ENCODE measurements at regions not wholly inside any gene's neighbourhood (a gene's known extent, or its start where the extent isn't known, plus 50 kb on each side); places are given as distances from the start of the nearest gene placed in this dataset.

GRCh38 chr2:149920389-149920788 lies 332.8 kb upstream of the MMADHC start:
- TF ChIP-seq, protein P1, sequence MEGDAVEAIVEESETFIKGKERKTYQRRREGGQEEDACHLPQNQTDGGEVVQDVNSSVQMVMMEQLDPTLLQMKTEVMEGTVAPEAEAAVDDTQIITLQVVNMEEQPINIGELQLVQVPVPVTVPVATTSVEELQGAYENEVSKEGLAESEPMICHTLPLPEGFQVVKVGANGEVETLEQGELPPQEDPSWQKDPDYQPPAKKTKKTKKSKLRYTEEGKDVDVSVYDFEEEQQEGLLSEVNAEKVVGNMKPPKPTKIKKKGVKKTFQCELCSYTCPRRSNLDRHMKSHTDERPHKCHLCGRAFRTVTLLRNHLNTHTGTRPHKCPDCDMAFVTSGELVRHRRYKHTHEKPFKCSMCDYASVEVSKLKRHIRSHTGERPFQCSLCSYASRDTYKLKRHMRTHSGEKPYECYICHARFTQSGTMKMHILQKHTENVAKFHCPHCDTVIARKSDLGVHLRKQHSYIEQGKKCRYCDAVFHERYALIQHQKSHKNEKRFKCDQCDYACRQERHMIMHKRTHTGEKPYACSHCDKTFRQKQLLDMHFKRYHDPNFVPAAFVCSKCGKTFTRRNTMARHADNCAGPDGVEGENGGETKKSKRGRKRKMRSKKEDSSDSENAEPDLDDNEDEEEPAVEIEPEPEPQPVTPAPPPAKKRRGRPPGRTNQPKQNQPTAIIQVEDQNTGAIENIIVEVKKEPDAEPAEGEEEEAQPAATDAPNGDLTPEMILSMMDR (IDR thresholded peaks at IDR 0.05): no peak
- no peak for TF ChIP-seq SIN3A (IDR thresholded peaks at IDR 0.05; ENCODE audit: borderline replicate concordance, insufficient read depth, low read depth, low read length)
